ENCODE measurements at regions not wholly inside any gene's neighbourhood (a gene's known extent, or its start where the extent isn't known, plus 50 kb on each side); places are given as distances from the start of the nearest gene placed in this dataset.

- peak in 1 of 10 donors; percentile 65 for DNase-seq
- intact Hi-C loops (cut with DNase I) = no loop called here
These were observed 445.6 kb downstream of the SOX6 start for GRCh38 chr11:15910761-15911160.

GRCh38 chr11:15911377-15912044 lies 444.8 kb downstream of the SOX6 start:
- intact Hi-C loops (cut with DNase I) = no loop called here
- DNase-seq = peak in 5 of 10 donors; percentile 19 to 83 (median 33)

GRCh38 chr11:15912291-15912690 lies 444.1 kb downstream of the SOX6 start:
- intact Hi-C loops (cut with DNase I) = no loop called here
- DNase-seq = peak in 1 of 10 donors; percentile 51

GRCh38 chr11:15912825-15913224 lies 443.5 kb downstream of the SOX6 start:
- DNase-seq = peak in 1 of 10 donors; percentile 51
- intact Hi-C loops (cut with DNase I) = no loop called here

- intact Hi-C loops (cut with DNase I) = no loop called here
These were observed 443.1 kb downstream of the SOX6 start for GRCh38 chr11:15913261-15913660.

More at GRCh38 chr11:15913261-15913660, 443.1 kb downstream of the SOX6 start:
- no peak for DNase-seq

All from posterior cingulate gyrus (tissue), 11 donors.